Astrocyte (in vitro differentiated cells and primary cell): ENCODE measurements at regions not wholly inside any gene's neighbourhood (a gene's known extent, or its start where the extent isn't known, plus 50 kb on each side); places are given as distances from the start of the nearest gene placed in this dataset.

ENCODE experiments used
- DNase-seq: peaks from one replicate; pipeline ENCODE4 v3.0.0-alpha.2; 2010; ENCODE audit warnings: low read depth
- FAIRE-seq: peaks from 2 replicates; lab custom pipeline; 2011; peaks lifted over from hg19 to GRCh38; lab: Jason Lieb, UNC
- H2AFZ ChIP-seq: 2 replicates; pipeline ENCODE4 v1.6.0; 2012; ENCODE audit warnings: low read depth, low read length, inconsistent platforms
- H3K27ac ChIP-seq: 2 replicates; pipeline ENCODE4 v1.5.1; 2011; ENCODE audit warnings: low read depth, low read length, inconsistent platforms
- H3K27me3 ChIP-seq: 2 replicates; pipeline ENCODE4 v1.6.0; 2011; ENCODE audit warnings: low read length, inconsistent platforms; ENCODE audit not compliant: insufficient read depth
- H3K36me3 ChIP-seq: 2 replicates; pipeline ENCODE4 v1.5.1; 2011; ENCODE audit warnings: low read length, inconsistent platforms; ENCODE audit not compliant: insufficient read depth
- H3K4me1 ChIP-seq: 2 replicates; pipeline ENCODE4 v1.5.1; 2011; ENCODE audit warnings: low read length, inconsistent platforms; ENCODE audit not compliant: insufficient read depth
- H3K4me2 ChIP-seq: 2 replicates; pipeline ENCODE4 v1.6.0; 2012; ENCODE audit warnings: low read length, inconsistent platforms
- H3K4me3 ChIP-seq: 2 replicates; pipeline ENCODE4 v1.5.1; 2011; ENCODE audit warnings: low read depth, mild to moderate bottlenecking, low read length, inconsistent platforms; ENCODE audit not compliant: insufficient read depth
- H3K79me2 ChIP-seq: 2 replicates; pipeline ENCODE4 v1.6.0; 2012; ENCODE audit warnings: mild to moderate bottlenecking, low read length, inconsistent platforms; ENCODE audit not compliant: insufficient read depth
- H3K9ac ChIP-seq: 2 replicates; pipeline ENCODE4 v1.6.0; 2012; ENCODE audit warnings: mild to moderate bottlenecking, low read length, inconsistent platforms
- H3K9me3 ChIP-seq: 2 replicates; pipeline ENCODE4 v1.5.1; 2012; ENCODE audit warnings: low read depth, mild to moderate bottlenecking, low read length, inconsistent platforms; ENCODE audit not compliant: insufficient read depth
- H4K20me1 ChIP-seq: 2 replicates; pipeline ENCODE4 v1.6.0; 2012; ENCODE audit warnings: low read length, inconsistent platforms; ENCODE audit not compliant: insufficient read depth
- H3K27ac Mint-ChIP-seq: one replicate; pipeline ENCODE4 v1.8.0; 2021; ENCODE audit warnings: mild to moderate bottlenecking, mixed read lengths; ENCODE audit not compliant: unreplicated experiment
- H3K27me3 Mint-ChIP-seq: one replicate; pipeline ENCODE4 v1.8.0; 2021; ENCODE audit warnings: low read depth, mixed read lengths; ENCODE audit not compliant: unreplicated experiment
- H3K36me3 Mint-ChIP-seq: one replicate; pipeline ENCODE4 v1.8.0; 2021; ENCODE audit warnings: low read depth, mixed read lengths; ENCODE audit not compliant: unreplicated experiment
- H3K4me1 Mint-ChIP-seq: one replicate; pipeline ENCODE4 v1.8.0; 2021; ENCODE audit warnings: low read depth, mixed read lengths; ENCODE audit not compliant: unreplicated experiment
- H3K4me3 Mint-ChIP-seq: one replicate; pipeline ENCODE4 v1.8.0; 2021; ENCODE audit warnings: mild to moderate bottlenecking, moderate library complexity, mixed read lengths; ENCODE audit not compliant: unreplicated experiment
- H3K9me3 Mint-ChIP-seq: one replicate; pipeline ENCODE4 v1.8.0; 2021; ENCODE audit warnings: mild to moderate bottlenecking, mixed read lengths; ENCODE audit not compliant: unreplicated experiment
- EZH2 ChIP-seq: IDR thresholded peaks from 2 replicates; pipeline ENCODE4 v1.6.1; 2012; ENCODE audit warnings: mild to moderate bottlenecking, low read length, inconsistent platforms; ENCODE audit not compliant: insufficient read depth
- TF ChIP-seq, protein P1 (sequence below): IDR thresholded peaks from 2 replicates; pipeline ENCODE4 v1.5.1; 2011; ENCODE audit warnings: low read depth, mild to moderate bottlenecking, inconsistent platforms, low read length, moderate library complexity; ENCODE audit not compliant: insufficient read depth

DNA sequence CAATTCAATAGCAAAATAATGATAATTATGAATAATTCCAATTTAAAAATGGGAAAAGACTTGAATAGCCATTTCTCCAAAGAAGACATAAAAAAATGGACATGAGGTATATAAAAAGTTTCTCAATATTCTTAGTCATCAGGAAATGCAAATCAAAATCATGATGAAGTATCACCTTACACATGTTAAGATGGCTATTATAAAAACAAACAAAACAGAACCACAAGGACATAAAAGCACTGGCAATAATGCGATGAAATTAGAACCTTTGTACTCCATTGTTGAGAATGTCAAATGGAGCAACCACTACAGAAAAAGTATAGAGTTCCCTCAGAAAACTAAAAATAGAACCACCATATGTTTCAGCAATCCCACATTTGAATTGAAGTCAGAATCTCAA is 1186.1 kb downstream of the SLITRK5 start:
- Histone ChIP-seq H3K9me3 (no peaks in the 10 kb centered on the region), H3K4me1 (no peaks in the 10 kb centered on the region), H4K20me1 (no peaks in the 10 kb centered on the region), H3K79me2 (no peaks in the 10 kb centered on the region), H3K36me3 (no peaks in the 10 kb centered on the region), H3K4me2 (no peak overlapping the region), H3K27me3 (no peaks in the 10 kb centered on the region), H2AFZ (no peak overlapping the region), H3K4me3 (no peak overlapping the region), H3K9ac (no peak overlapping the region), H3K27ac (no peak overlapping the region)
- DNase-seq = no peak
- H3K4me3 Mint-ChIP-seq = no peak overlapping the region
- no peaks in the 10 kb centered on the region for H3K4me1 Mint-ChIP-seq
- FAIRE-seq = no peak
- H3K9me3 Mint-ChIP-seq = no peaks in the 10 kb centered on the region
- no peaks in the 10 kb centered on the region for H3K27me3 Mint-ChIP-seq
- no peak overlapping the region for H3K27ac Mint-ChIP-seq
- H3K36me3 Mint-ChIP-seq = no peaks in the 10 kb centered on the region
- TF ChIP-seq, protein P1, sequence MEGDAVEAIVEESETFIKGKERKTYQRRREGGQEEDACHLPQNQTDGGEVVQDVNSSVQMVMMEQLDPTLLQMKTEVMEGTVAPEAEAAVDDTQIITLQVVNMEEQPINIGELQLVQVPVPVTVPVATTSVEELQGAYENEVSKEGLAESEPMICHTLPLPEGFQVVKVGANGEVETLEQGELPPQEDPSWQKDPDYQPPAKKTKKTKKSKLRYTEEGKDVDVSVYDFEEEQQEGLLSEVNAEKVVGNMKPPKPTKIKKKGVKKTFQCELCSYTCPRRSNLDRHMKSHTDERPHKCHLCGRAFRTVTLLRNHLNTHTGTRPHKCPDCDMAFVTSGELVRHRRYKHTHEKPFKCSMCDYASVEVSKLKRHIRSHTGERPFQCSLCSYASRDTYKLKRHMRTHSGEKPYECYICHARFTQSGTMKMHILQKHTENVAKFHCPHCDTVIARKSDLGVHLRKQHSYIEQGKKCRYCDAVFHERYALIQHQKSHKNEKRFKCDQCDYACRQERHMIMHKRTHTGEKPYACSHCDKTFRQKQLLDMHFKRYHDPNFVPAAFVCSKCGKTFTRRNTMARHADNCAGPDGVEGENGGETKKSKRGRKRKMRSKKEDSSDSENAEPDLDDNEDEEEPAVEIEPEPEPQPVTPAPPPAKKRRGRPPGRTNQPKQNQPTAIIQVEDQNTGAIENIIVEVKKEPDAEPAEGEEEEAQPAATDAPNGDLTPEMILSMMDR = no peak
- TF ChIP-seq EZH2 = no peak

DNA sequence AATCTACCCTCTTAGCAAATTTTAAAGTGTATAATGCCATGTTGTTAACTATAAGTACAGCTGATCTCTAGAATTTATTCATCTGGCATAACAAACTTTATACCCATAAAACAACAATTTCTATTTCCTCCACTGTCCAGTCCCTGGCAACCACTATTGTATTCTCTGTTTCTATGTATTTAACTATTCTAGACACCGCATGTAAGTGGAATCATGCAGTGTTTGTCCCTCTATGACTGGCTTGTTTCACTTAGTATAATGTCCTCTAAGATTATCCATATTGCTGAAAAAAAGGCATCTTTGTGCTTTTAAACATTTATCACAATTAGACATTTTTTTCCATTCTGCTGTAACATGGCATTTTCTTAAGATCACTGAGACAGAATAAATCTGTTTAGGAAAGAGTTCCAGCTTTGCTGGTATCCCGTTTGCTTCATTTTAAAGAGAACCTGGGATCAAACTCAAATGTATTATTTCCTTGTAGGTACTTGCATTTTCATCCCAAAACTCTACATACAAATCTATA is 1191.0 kb downstream of the SLITRK5 start:
- Mint-ChIP-seq H3K4me3 (no peak overlapping the region), H3K9me3 (no peaks in the 10 kb centered on the region), H3K36me3 (no peaks in the 10 kb centered on the region), H3K27ac (no peak overlapping the region), H3K27me3 (no peaks in the 10 kb centered on the region), H3K4me1 (no peaks in the 10 kb centered on the region)
- no peaks in the 10 kb centered on the region for H3K79me2 ChIP-seq
- H3K9me3 ChIP-seq = no peaks in the 10 kb centered on the region
- peaks cover 3% of the 10 kb centered on the region for H3K4me1 ChIP-seq
- FAIRE-seq (no peak), DNase-seq (no peak)
- H3K4me3 ChIP-seq = no peak overlapping the region
- H3K9ac ChIP-seq = no peak overlapping the region
- no peak overlapping the region for H2AFZ ChIP-seq
- H3K27me3 ChIP-seq = no peaks in the 10 kb centered on the region
- H3K27ac ChIP-seq = no peak overlapping the region
- H3K36me3 ChIP-seq = no peaks in the 10 kb centered on the region
- H4K20me1 ChIP-seq = no peaks in the 10 kb centered on the region
- no peak for TF ChIP-seq EZH2
- TF ChIP-seq, protein P1 = no peak
- no peak overlapping the region for H3K4me2 ChIP-seq

DNA sequence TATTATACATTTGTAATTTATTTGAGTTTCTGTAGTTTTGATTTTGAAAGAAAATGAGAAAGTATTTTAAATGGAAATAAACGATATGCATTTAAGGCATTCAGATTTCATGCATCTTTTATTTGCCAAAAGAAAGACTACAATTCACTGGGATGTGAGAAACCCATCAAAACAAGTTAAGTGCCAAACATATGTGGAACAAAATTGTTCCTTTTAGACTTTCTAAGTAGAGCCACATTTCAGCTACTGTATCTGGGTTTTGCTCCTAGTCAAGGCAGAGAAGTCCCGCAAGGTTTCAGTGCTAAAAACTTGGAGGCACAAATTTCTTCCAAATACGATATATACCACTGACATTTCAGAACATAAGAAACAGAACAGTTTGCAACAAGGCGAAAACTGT is 1191.9 kb downstream of the SLITRK5 start:
- no peaks in the 10 kb centered on the region for H3K27me3 Mint-ChIP-seq
- no peaks in the 10 kb centered on the region for H3K79me2 ChIP-seq
- H3K27ac Mint-ChIP-seq = no peak overlapping the region

More for the DNA sequence above, 1191.9 kb downstream of the SLITRK5 start:
- no peak overlapping the region for H2AFZ ChIP-seq
- no peaks in the 10 kb centered on the region for H3K9me3 Mint-ChIP-seq
- H3K4me1 Mint-ChIP-seq = no peaks in the 10 kb centered on the region
- peaks cover 3% of the 10 kb centered on the region for H3K4me1 ChIP-seq
- H3K9ac ChIP-seq = no peak overlapping the region
- no peaks in the 10 kb centered on the region for H3K27me3 ChIP-seq
- no peak overlapping the region for H3K4me3 Mint-ChIP-seq
- no peaks in the 10 kb centered on the region for H3K36me3 ChIP-seq
- H3K27ac ChIP-seq = no peak overlapping the region
- DNase-seq = no peak
- no peak overlapping the region for H3K4me2 ChIP-seq
- no peaks in the 10 kb centered on the region for H3K9me3 ChIP-seq
- FAIRE-seq = no peak
- no peak for TF ChIP-seq EZH2
- TF ChIP-seq, protein P1 = no peak
- no peaks in the 10 kb centered on the region for H4K20me1 ChIP-seq
- no peak overlapping the region for H3K4me3 ChIP-seq
- no peaks in the 10 kb centered on the region for H3K36me3 Mint-ChIP-seq
